Thyroid gland (tissue), 4 donors: ENCODE measurements at regions not wholly inside any gene's neighbourhood (a gene's known extent, or its start where the extent isn't known, plus 50 kb on each side); places are given as distances from the start of the nearest gene placed in this dataset.
A peak's percentile ranks its signal among the peaks of the same experiment; 100 is the strongest.
"Not testable (repeated sequence)": the region's sequence is repeated elsewhere in the genome, so short reads cannot be mapped to it uniquely, and the experiment has no call there.

ENCODE experiments used
- DNase-seq, 2 donors: peaks; one replicate each; pipeline ENCODE4 v3.0.0-alpha.2; 2019
- H3K27ac ChIP-seq, 3 donors: fragments of 200-600 bp; sonication (generic); 1 replicate in 2 of 3; 2 replicates in 1 of 3; pipeline ENCODE4 v1.5.1; 2016 to 2019; ENCODE audit warnings: mild to moderate bottlenecking in 1 of 3, moderate library complexity in 1 of 3
- H3K27me3 ChIP-seq: fragments of 200-600 bp; sonication (generic); one replicate; pipeline ENCODE4 v1.5.1; 2019
- H3K36me3 ChIP-seq, 2 donors: fragments of 200-600 bp; sonication (generic); one replicate each; pipeline ENCODE4 v1.5.1; 2016 to 2019
- H3K4me1 ChIP-seq, 2 donors: fragments of 200-600 bp; sonication (generic); one replicate each; pipeline ENCODE4 v1.5.1; 2017 to 2019
- H3K4me3 ChIP-seq, 3 donors: fragments of 200-600 bp; sonication (generic); replicated peaks in 1 of 3; 1 replicate in 2 of 3; 2 replicates in 1 of 3; pipeline ENCODE4 v1.5.1; 2016; ENCODE audit warnings: mild to moderate bottlenecking in 1 of 3
- H3K9me3 ChIP-seq: fragments of 200-600 bp; sonication (generic); one replicate; pipeline ENCODE4 v1.5.1; 2017
- CTCF ChIP-seq, 6 experiments: fragments of 200-600 bp in 3 of 6; fragments of 450-650 bp in 3 of 6; sonication (generic) in 3 of 6; IDR thresholded peaks; one replicate each; pipeline ENCODE4 v1.5.1; 2016 to 2019; ENCODE audit warnings: antibody characterized with exemption in 6 of 6, mild to moderate bottlenecking in 2 of 6, inconsistent platforms in 1 of 6, moderate library complexity in 1 of 6
- POLR2A ChIP-seq, 2 donors: fragments of 450-650 bp; IDR thresholded peaks; one replicate each; pipeline ENCODE4 v1.6.1; 2017; ENCODE audit warnings: antibody characterized with exemption in 2 of 2, mild to moderate bottlenecking in 2 of 2, moderate library complexity in 1 of 2
- WGBS, 2 donors: methylation state at CpG; one replicate each; pipeline ENCODE4 v1.1.5; 2017; 5-methylcytosine and 5-hydroxymethylcytosine counted together
- intact Hi-C: fragments of 100-400 bp; cut with DNase I; formaldehyde crosslinking; loops from one replicate; pipeline ENCODE4 v1.15.1; 2023

- Histone ChIP-seq H3K27ac (no peak overlapping the region), H3K27me3 (no peaks in the 10 kb centered on the region), H3K36me3 (no peaks in the 10 kb centered on the region), H3K4me3 (no peak overlapping the region), H3K4me1 (peaks cover 0 to 7% of the 10 kb centered on the region in 2 donors), H3K9me3 (no peaks in the 10 kb centered on the region)
- DNase-seq = peak; percentile 1 to 8
- intact Hi-C loops = no loop called here
- 27 to 28% methylated on average over 4 of the region's 4 CpGs for WGBS, 2 donors
- no peak for TF ChIP-seq POLR2A (IDR thresholded peaks at IDR 0.05)
- TF ChIP-seq CTCF (IDR thresholded peaks at IDR 0.05) = no peak
Observed at GRCh38 chr21:27953340-27954045, 986.6 kb upstream of the ADAMTS5 start.

- 93 to 97% methylated on average over 5 of the region's 5 CpGs for WGBS, 2 donors
- not testable (repeated sequence) for DNase-seq
Observed at GRCh38 chr21:27949093-27949492, 982.2 kb upstream of the ADAMTS5 start.

GRCh38 chr21:27930108-27930767, 963.4 kb upstream of the ADAMTS5 start:
- H3K4me1 ChIP-seq, H3K27ac ChIP-seq, intact Hi-C loops, H3K36me3 ChIP-seq, H3K9me3 ChIP-seq, H3K4me3 ChIP-seq, DNase-seq, H3K27me3 ChIP-seq: not testable (repeated sequence)
- 80 to 100% methylated on average over 1 of the region's 1 CpG for WGBS, 2 donors

More at GRCh38 chr21:27949093-27949492, 982.2 kb upstream of the ADAMTS5 start:
- H3K36me3 ChIP-seq, H3K27ac ChIP-seq, H3K27me3 ChIP-seq, H3K4me1 ChIP-seq, intact Hi-C loops, H3K4me3 ChIP-seq, H3K9me3 ChIP-seq: not testable (repeated sequence)

GRCh38 chr21:27929179-27929578, 962.3 kb upstream of the ADAMTS5 start:
- H3K36me3 ChIP-seq, H3K4me3 ChIP-seq, H3K27me3 ChIP-seq, H3K4me1 ChIP-seq, DNase-seq, H3K9me3 ChIP-seq, intact Hi-C loops, H3K27ac ChIP-seq: not testable (repeated sequence)
- 86 to 87% methylated on average over 4 of the region's 4 CpGs for WGBS, 2 donors

- H3K9me3 ChIP-seq, H3K4me3 ChIP-seq, DNase-seq, H3K27me3 ChIP-seq, H3K36me3 ChIP-seq, H3K27ac ChIP-seq, H3K4me1 ChIP-seq, intact Hi-C loops: not testable (repeated sequence)
- WGBS, 2 donors = 75 to 83% methylated on average over 3 of the region's 3 CpGs
Observed at GRCh38 chr21:27928534-27929115, 961.7 kb upstream of the ADAMTS5 start.

GRCh38 chr21:27921421-27921820, 954.5 kb upstream of the ADAMTS5 start:
- WGBS, 2 donors = 89 to 94% methylated on average over 1 of the region's 1 CpG
- H3K36me3 ChIP-seq, H3K27me3 ChIP-seq, intact Hi-C loops, H3K9me3 ChIP-seq, H3K4me1 ChIP-seq, DNase-seq, H3K27ac ChIP-seq, H3K4me3 ChIP-seq: not testable (repeated sequence)

GRCh38 chr21:27917966-27918365, 951.1 kb upstream of the ADAMTS5 start:
- H3K9me3 ChIP-seq, H3K36me3 ChIP-seq, DNase-seq, H3K27ac ChIP-seq, H3K27me3 ChIP-seq, H3K4me3 ChIP-seq, H3K4me1 ChIP-seq, intact Hi-C loops: not testable (repeated sequence)

- 88 to 93% methylated on average over 2 of the region's 2 CpGs for WGBS, 2 donors
Observed at GRCh38 chr21:27916326-27916725, 949.4 kb upstream of the ADAMTS5 start.

GRCh38 chr21:27912133-27912532, 945.2 kb upstream of the ADAMTS5 start:
- H3K9me3 ChIP-seq, H3K4me3 ChIP-seq, H3K4me1 ChIP-seq, H3K27me3 ChIP-seq, DNase-seq, H3K36me3 ChIP-seq, H3K27ac ChIP-seq, intact Hi-C loops: not testable (repeated sequence)
- 80 to 85% methylated on average over 2 of the region's 2 CpGs for WGBS, 2 donors

More at GRCh38 chr21:27916326-27916725, 949.4 kb upstream of the ADAMTS5 start:
- H3K27me3 ChIP-seq, H3K4me3 ChIP-seq, intact Hi-C loops, H3K9me3 ChIP-seq, H3K36me3 ChIP-seq, DNase-seq, H3K27ac ChIP-seq, H3K4me1 ChIP-seq: not testable (repeated sequence)

- H3K4me1 ChIP-seq, H3K4me3 ChIP-seq, H3K36me3 ChIP-seq, H3K27me3 ChIP-seq, DNase-seq, H3K27ac ChIP-seq, intact Hi-C loops, H3K9me3 ChIP-seq: not testable (repeated sequence)
Observed at GRCh38 chr21:27909487-27909886, 942.6 kb upstream of the ADAMTS5 start.

- H3K4me1 ChIP-seq, H3K27ac ChIP-seq, intact Hi-C loops, DNase-seq, H3K27me3 ChIP-seq, H3K4me3 ChIP-seq, H3K9me3 ChIP-seq, H3K36me3 ChIP-seq: not testable (repeated sequence)
- 84 to 90% methylated on average over 4 of the region's 4 CpGs for WGBS, 2 donors
Observed at GRCh38 chr21:27908816-27909215, 941.9 kb upstream of the ADAMTS5 start.

GRCh38 chr21:27902904-27903303, 936.0 kb upstream of the ADAMTS5 start:
- DNase-seq, intact Hi-C loops: not testable (repeated sequence)
- 77 to 89% methylated on average over 2 of the region's 2 CpGs for WGBS, 2 donors

More at GRCh38 chr21:27902904-27903303, 936.0 kb upstream of the ADAMTS5 start:
- not testable (repeated sequence) for H3K4me3 ChIP-seq, H3K36me3 ChIP-seq, H3K27me3 ChIP-seq, H3K9me3 ChIP-seq, H3K4me1 ChIP-seq, H3K27ac ChIP-seq
